ENCODE measurements at regions not wholly inside any gene's neighbourhood (a gene's known extent, or its start where the extent isn't known, plus 50 kb on each side); places are given as distances from the start of the nearest gene placed in this dataset.

- no peak for TF ChIP-seq CTCF (IDR thresholded peaks at IDR 0.05 in 2 of 3, conservative IDR thresholded peaks at IDR 0.05 in 1 of 3; ENCODE audit: insufficient read depth in 2 of 3, low read depth in 1 of 3, low read length in 3 of 3)
- TF ChIP-seq FOXK2 (conservative IDR thresholded peaks at IDR 0.05 in 1 of 2, IDR thresholded peaks at IDR 0.05 in 1 of 2; ENCODE audit: low read depth in 2 of 2): 0 out of 4 replicates have a peak, but pooled peaks of 1 of the 2 experiments have one; percentile 22
- TF ChIP-seq JUN (IDR thresholded peaks at IDR 0.05; ENCODE audit: borderline replicate concordance, low read depth, low read length): no peak
- no peak for TF ChIP-seq JUN (CRISPR knock-in tag; IDR thresholded peaks at IDR 0.05; ENCODE audit: borderline replicate concordance)
- TF ChIP-seq TEAD4 (IDR thresholded peaks at IDR 0.05; ENCODE audit: low read length): peak; percentile 48; the same call in 1 of the 2 replicates
- no peak for TF ChIP-seq TEAD4 (CRISPR knock-in tag; IDR thresholded peaks at IDR 0.05; ENCODE audit: borderline replicate concordance)
- TF ChIP-seq CBFA2T2 (conservative IDR thresholded peaks at IDR 0.05): peak; percentile 50; the same call in 1 of the 2 replicates
- TF ChIP-seq CBFA2T3 (IDR thresholded peaks at IDR 0.05): peak; percentile 79
- peak; percentile 76 for TF ChIP-seq SMAD4 (CRISPR knock-in tag; conservative IDR thresholded peaks at IDR 0.05)
- 0 out of 2 replicates have a peak, but pooled peaks have one; percentile 43 for TF ChIP-seq NBN (IDR thresholded peaks at IDR 0.05; ENCODE audit: low read depth)
- TF ChIP-seq SMARCE1 (IDR thresholded peaks at IDR 0.05): peak; percentile 61; the same call in 1 of the 2 replicates
- no peak for TF ChIP-seq HDAC2 (IDR thresholded peaks at IDR 0.05)
- TF ChIP-seq NFATC3 (IDR thresholded peaks at IDR 0.05): no peak
- TF ChIP-seq ZBTB2 (IDR thresholded peaks at IDR 0.05): 0 out of 2 replicates have a peak, but pooled peaks have one; percentile 10
- TF ChIP-seq ARID1B (IDR thresholded peaks at IDR 0.05): peak; percentile 80
- TF ChIP-seq MTA2 (IDR thresholded peaks at IDR 0.05; ENCODE audit: low read depth): peak; percentile 28; the same call in 1 of the 2 replicates
- TF ChIP-seq, protein P1, sequence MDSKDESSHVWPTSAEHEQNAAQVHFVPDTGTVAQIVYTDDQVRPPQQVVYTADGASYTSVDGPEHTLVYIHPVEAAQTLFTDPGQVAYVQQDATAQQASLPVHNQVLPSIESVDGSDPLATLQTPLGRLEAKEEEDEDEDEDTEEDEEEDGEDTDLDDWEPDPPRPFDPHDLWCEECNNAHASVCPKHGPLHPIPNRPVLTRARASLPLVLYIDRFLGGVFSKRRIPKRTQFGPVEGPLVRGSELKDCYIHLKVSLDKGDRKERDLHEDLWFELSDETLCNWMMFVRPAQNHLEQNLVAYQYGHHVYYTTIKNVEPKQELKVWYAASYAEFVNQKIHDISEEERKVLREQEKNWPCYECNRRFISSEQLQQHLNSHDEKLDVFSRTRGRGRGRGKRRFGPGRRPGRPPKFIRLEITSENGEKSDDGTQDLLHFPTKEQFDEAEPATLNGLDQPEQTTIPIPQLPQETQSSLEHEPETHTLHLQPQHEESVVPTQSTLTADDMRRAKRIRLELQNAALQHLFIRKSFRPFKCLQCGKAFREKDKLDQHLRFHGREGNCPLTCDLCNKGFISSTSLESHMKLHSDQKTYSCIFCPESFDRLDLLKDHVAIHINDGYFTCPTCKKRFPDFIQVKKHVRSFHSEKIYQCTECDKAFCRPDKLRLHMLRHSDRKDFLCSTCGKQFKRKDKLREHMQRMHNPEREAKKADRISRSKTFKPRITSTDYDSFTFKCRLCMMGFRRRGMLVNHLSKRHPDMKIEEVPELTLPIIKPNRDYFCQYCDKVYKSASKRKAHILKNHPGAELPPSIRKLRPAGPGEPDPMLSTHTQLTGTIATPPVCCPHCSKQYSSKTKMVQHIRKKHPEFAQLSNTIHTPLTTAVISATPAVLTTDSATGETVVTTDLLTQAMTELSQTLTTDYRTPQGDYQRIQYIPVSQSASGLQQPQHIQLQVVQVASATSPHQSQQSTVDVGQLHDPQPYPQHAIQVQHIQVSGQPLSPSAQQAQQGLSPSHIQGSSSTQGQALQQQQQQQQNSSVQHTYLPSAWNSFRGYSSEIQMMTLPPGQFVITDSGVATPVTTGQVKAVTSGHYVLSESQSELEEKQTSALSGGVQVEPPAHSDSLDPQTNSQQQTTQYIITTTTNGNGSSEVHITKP (IDR thresholded peaks at IDR 0.05; ENCODE audit: partially characterized antibody): peak; percentile 13
- TF ChIP-seq TAL1 (IDR thresholded peaks at IDR 0.05): peak; percentile 47; the same call in 1 of the 2 replicates
- TF ChIP-seq NEUROD1 (IDR thresholded peaks at IDR 0.05; ENCODE audit: borderline replicate concordance, low read depth, low read length, partially characterized antibody): peak; percentile 22
- 0 out of 2 replicates have a peak, but pooled peaks have one; percentile 33 for TF ChIP-seq TOE1 (IDR thresholded peaks at IDR 0.05; ENCODE audit: borderline replicate concordance)
- no peak for TF ChIP-seq TOE1 (CRISPR knock-in tag; IDR thresholded peaks at IDR 0.05; ENCODE audit: borderline replicate concordance, low read depth)
Measured at GRCh38 chr6:139602577-139602976, 228.1 kb upstream of the CITED2 start (continued).

All from K562 (cell line).